H1 (cell line): ENCODE measurements at regions not wholly inside any gene's neighbourhood (a gene's known extent, or its start where the extent isn't known, plus 50 kb on each side); places are given as distances from the start of the nearest gene placed in this dataset.

Experiments
- CTCF ChIA-PET: fragments of 300-600 bp; sonication (Branson Sonifier 250); formaldehyde crosslinking; loops from one replicate; lab custom pipeline; 2021; ENCODE audit not compliant: partially characterized antibody; lab: Charles Lee
- POLR2A ChIA-PET: fragments of 300-600 bp; sonication (Branson Sonifier 250); formaldehyde crosslinking; loops from one replicate; lab custom pipeline; 2021; ENCODE audit warnings: inconsistent platforms; ENCODE audit not compliant: partially characterized antibody; lab: Charles Lee
- DNase-seq, 2 experiments: peaks; one replicate each; pipeline versions ENCODE4 v3.0.0 to v3.0.0-alpha.2; 2010 to 2022; ENCODE audit warnings: low spot score in 2 of 2, low read depth in 1 of 2, mixed read lengths in 1 of 2
- FAIRE-seq: peaks from 2 replicates; lab custom pipeline; 2011; peaks lifted over from hg19 to GRCh38; lab: Jason Lieb, UNC
- H2AFZ ChIP-seq: 2 replicates; pipeline ENCODE4 v1.8.1; 2012; ENCODE audit warnings: low read length, inconsistent platforms
- H2AK5ac ChIP-seq: 2 replicates; pipeline ENCODE4 v1.6.1; 2013; ENCODE audit warnings: low read depth, low read length
- H2BK120ac ChIP-seq: replicated peaks from 2 replicates; pipeline ENCODE3; 2013; ENCODE audit warnings: low read depth, low read length, inconsistent platforms
- H2BK12ac ChIP-seq: 2 replicates; pipeline ENCODE4 v1.6.1; 2013; ENCODE audit warnings: low read depth, low read length
- H2BK15ac ChIP-seq: 2 replicates; pipeline ENCODE4 v1.6.1; 2013; ENCODE audit warnings: low read length
- H2BK20ac ChIP-seq: 2 replicates; pipeline ENCODE4 v1.6.1; 2013; ENCODE audit warnings: low read length
- H2BK5ac ChIP-seq: 2 replicates; pipeline ENCODE4 v1.6.1; 2013; ENCODE audit warnings: low read depth, low read length
- H3K14ac ChIP-seq: 2 replicates; pipeline ENCODE4 v1.6.1; 2013; ENCODE audit warnings: inconsistent platforms; ENCODE audit not compliant: insufficient read length
- H3K18ac ChIP-seq: 2 replicates; pipeline ENCODE4 v1.6.1; 2013; ENCODE audit warnings: low read length; ENCODE audit errors: extremely low read depth
- H3K23ac ChIP-seq: 2 replicates; pipeline ENCODE4 v1.6.1; 2013; ENCODE audit warnings: inconsistent platforms; ENCODE audit not compliant: insufficient read length
- H3K23me2 ChIP-seq: 2 replicates; pipeline ENCODE4 v1.6.1; 2013; ENCODE audit warnings: low read depth, low read length
- H3K27ac ChIP-seq: 2 replicates; pipeline ENCODE4 v1.6.1; 2011; ENCODE audit warnings: low read depth, low read length, inconsistent platforms
- H3K27me3 ChIP-seq, 4 experiments: replicated peaks in 1 of 4; 1 replicate in 1 of 4; 2 replicates in 3 of 4; pipeline versions ENCODE4 v1.6.1 to v1.8.1; 2011 to 2013; ENCODE audit warnings: low read length in 3 of 4, mild to moderate bottlenecking in 3 of 4, inconsistent platforms in 2 of 4, mixed read lengths in 2 of 4, moderate library complexity in 1 of 4; ENCODE audit not compliant: control insufficient read depth in 3 of 4, insufficient read depth in 3 of 4; ENCODE audit errors: extremely low read depth in 1 of 4
- H3K36me3 ChIP-seq, 4 experiments: 2 replicates each; pipeline versions ENCODE4 v1.6.1 to v1.8.1; 2011 to 2013; ENCODE audit warnings: mild to moderate bottlenecking in 4 of 4, low read length in 3 of 4, moderate library complexity in 2 of 4, control low read depth in 1 of 4, inconsistent platforms in 1 of 4; ENCODE audit not compliant: insufficient read depth in 4 of 4, control insufficient read depth in 2 of 4
- H3K4ac ChIP-seq: replicated peaks from 2 replicates; pipeline ENCODE3; 2013; ENCODE audit warnings: low read length, low read depth, mixed read lengths, inconsistent platforms; ENCODE audit not compliant: insufficient read length
- H3K4me1 ChIP-seq, 4 experiments: replicated peaks in 1 of 4; 1 replicate in 1 of 4; 2 replicates in 3 of 4; pipeline versions ENCODE4 v1.6.1 to v1.8.1; 2011 to 2013; ENCODE audit warnings: low read length in 3 of 4, inconsistent platforms in 2 of 4, mixed read lengths in 1 of 4; ENCODE audit not compliant: insufficient read depth in 4 of 4, control insufficient read depth in 3 of 4
- H3K4me2 ChIP-seq, 2 experiments: 2 replicates each; pipeline versions ENCODE4 v1.6.1 to v1.8.1; 2011 to 2013; ENCODE audit warnings: low read depth in 2 of 2, low read length in 2 of 2, control low read depth in 1 of 2, inconsistent platforms in 1 of 2, mild to moderate bottlenecking in 1 of 2; ENCODE audit not compliant: insufficient read depth in 1 of 2
- H3K4me3 ChIP-seq, 4 experiments: fragments of 200-600, 300-600 bp in 1 of 4; sonication (generic), shearing (Covaris generic), sonication (Bioruptor Twin) in 1 of 4; 2 replicates each; pipeline versions ENCODE4 v1.5.1 to v1.8.1; 2011 to 2016; ENCODE audit warnings: low read length in 4 of 4, low read depth in 3 of 4, control low read depth in 2 of 4, inconsistent platforms in 2 of 4, mild to moderate bottlenecking in 2 of 4, mixed read lengths in 1 of 4, moderate library complexity in 1 of 4; ENCODE audit not compliant: insufficient read depth in 2 of 4; ENCODE audit errors: extremely low read depth in 1 of 4
- H3K56ac ChIP-seq: replicated peaks from 2 replicates; pipeline ENCODE3; 2013; ENCODE audit warnings: low read depth, mild to moderate bottlenecking, mixed read lengths, low read length, inconsistent platforms; ENCODE audit not compliant: insufficient read length
- H3K79me1 ChIP-seq: 2 replicates; pipeline ENCODE4 v1.6.1; 2013; ENCODE audit warnings: low read depth, low read length, control low read depth
- H3K79me2 ChIP-seq, 2 experiments: 2 replicates each; pipeline versions ENCODE4 v1.6.1 to v1.8.1; 2012 to 2013; ENCODE audit warnings: low read length in 2 of 2, mild to moderate bottlenecking in 2 of 2, inconsistent platforms in 1 of 2; ENCODE audit not compliant: insufficient read depth in 2 of 2, control insufficient read depth in 1 of 2
- H3K9ac ChIP-seq, 4 experiments: replicated peaks in 1 of 4; 1 replicate in 1 of 4; 2 replicates in 3 of 4; pipeline versions ENCODE4 v1.6.1 to v1.8.1; 2011 to 2013; ENCODE audit warnings: low read depth in 3 of 4, low read length in 3 of 4, control low read depth in 2 of 4, mild to moderate bottlenecking in 2 of 4, moderate library complexity in 2 of 4, inconsistent platforms in 1 of 4; ENCODE audit errors: extremely low read depth in 1 of 4
- H3K9me3 ChIP-seq, 2 experiments: 2 replicates each; pipeline versions ENCODE4 v1.6.1 to v1.8.1; 2012 to 2013; ENCODE audit warnings: mild to moderate bottlenecking in 2 of 2, moderate library complexity in 2 of 2, control low read depth in 1 of 2, inconsistent platforms in 1 of 2, low read depth in 1 of 2, low read length in 1 of 2, mixed read lengths in 1 of 2; ENCODE audit not compliant: insufficient read depth in 2 of 2
- H4K20me1 ChIP-seq, 2 experiments: replicated peaks in 1 of 2; 2 replicates each; pipeline versions ENCODE3 to v1.8.1; 2011 to 2013; ENCODE audit warnings: inconsistent platforms in 2 of 2, low read length in 2 of 2, mild to moderate bottlenecking in 1 of 2; ENCODE audit not compliant: insufficient read depth in 2 of 2, control insufficient read depth in 1 of 2
- H4K5ac ChIP-seq: 2 replicates; pipeline ENCODE4 v1.6.1; 2013; ENCODE audit warnings: low read length, low read depth, mixed read lengths, inconsistent platforms; ENCODE audit not compliant: insufficient read length
- H4K8ac ChIP-seq: 2 replicates; pipeline ENCODE4 v1.8.0; 2013; ENCODE audit warnings: mild to moderate bottlenecking, moderate library complexity, low read length, inconsistent platforms; ENCODE audit not compliant: insufficient read depth; ENCODE audit errors: extremely low read depth
- H4K91ac ChIP-seq: replicated peaks from 2 replicates; pipeline ENCODE3; 2013; ENCODE audit warnings: low read length, mixed read lengths, inconsistent platforms; ENCODE audit not compliant: insufficient read length
- ATF3 ChIP-seq: IDR thresholded peaks from 2 replicates; pipeline ENCODE4 v1.6.1; 2011; ENCODE audit warnings: low read depth, mild to moderate bottlenecking, low read length; ENCODE audit not compliant: insufficient read depth
- BACH1 ChIP-seq: IDR thresholded peaks from 2 replicates; pipeline ENCODE4 v1.6.1; 2012; ENCODE audit warnings: low read length, improper control_type of control experiment
- EGR1 ChIP-seq: IDR thresholded peaks from 2 replicates; pipeline ENCODE4 v1.6.1; 2011; ENCODE audit warnings: low read depth, low read length, borderline replicate concordance
- HDAC2 ChIP-seq, 2 experiments: fragments of 300-600 bp in 1 of 2; sonication (generic) in 1 of 2; IDR thresholded peaks; 2 replicates each; pipeline ENCODE4 v1.6.1; 2011 to 2012; ENCODE audit warnings: low read depth in 2 of 2, low read length in 2 of 2, mild to moderate bottlenecking in 2 of 2, moderate library complexity in 2 of 2, borderline replicate concordance in 1 of 2, inconsistent platforms in 1 of 2
- JUN ChIP-seq: IDR thresholded peaks from 2 replicates; pipeline ENCODE4 v1.6.1; 2011; ENCODE audit warnings: low read depth, mild to moderate bottlenecking, improper control_type of control experiment, low read length
- RFX5 ChIP-seq: IDR thresholded peaks from 2 replicates; pipeline ENCODE4 v1.6.1; 2011; ENCODE audit warnings: low read depth, low read length, improper control_type of control experiment, borderline replicate concordance
- RXRA ChIP-seq: IDR thresholded peaks from 2 replicates; pipeline ENCODE4 v1.6.1; 2011; ENCODE audit warnings: low read depth, mild to moderate bottlenecking, low read length, moderate library complexity; ENCODE audit not compliant: insufficient read depth
- SAP30 ChIP-seq: fragments of 300-600 bp; sonication (generic); IDR thresholded peaks from 2 replicates; pipeline ENCODE4 v1.7.1; 2012; ENCODE audit warnings: low read length, moderate library complexity, mild to moderate bottlenecking, inconsistent platforms; ENCODE audit not compliant: insufficient read depth, insufficient replicate concordance
- SUZ12 ChIP-seq: fragments of 200-600 bp; sonication (generic); IDR thresholded peaks from 2 replicates; pipeline ENCODE4 v1.6.1; 2012; ENCODE audit warnings: mild to moderate bottlenecking, inconsistent platforms, low read length, moderate library complexity, mixed read lengths
- TEAD4 ChIP-seq: IDR thresholded peaks from 2 replicates; pipeline ENCODE4 v1.6.1; 2012; ENCODE audit warnings: low read depth, low read length, inconsistent platforms, mixed read lengths
- WGBS, 2 experiments: shearing (Covaris generic) in 1 of 2; methylation state at CpG; one replicate each; pipeline versions ENCODE4 v1.1.6 to v1.1.7; 2013 to 2015; ENCODE audit warnings: low lambda C conversion rate in 2 of 2, mixed read lengths in 2 of 2, inconsistent platforms in 1 of 2, low coverage in 1 of 2, missing lambda C conversion rate in 1 of 2; ENCODE audit not compliant: insufficient replicate concordance in 2 of 2, insufficient coverage in 1 of 2, insufficient read length in 1 of 2; ENCODE audit errors: extremely low coverage in 1 of 2, missing lambda C conversion rate in 1 of 2; 5-methylcytosine and 5-hydroxymethylcytosine counted together

DNA sequence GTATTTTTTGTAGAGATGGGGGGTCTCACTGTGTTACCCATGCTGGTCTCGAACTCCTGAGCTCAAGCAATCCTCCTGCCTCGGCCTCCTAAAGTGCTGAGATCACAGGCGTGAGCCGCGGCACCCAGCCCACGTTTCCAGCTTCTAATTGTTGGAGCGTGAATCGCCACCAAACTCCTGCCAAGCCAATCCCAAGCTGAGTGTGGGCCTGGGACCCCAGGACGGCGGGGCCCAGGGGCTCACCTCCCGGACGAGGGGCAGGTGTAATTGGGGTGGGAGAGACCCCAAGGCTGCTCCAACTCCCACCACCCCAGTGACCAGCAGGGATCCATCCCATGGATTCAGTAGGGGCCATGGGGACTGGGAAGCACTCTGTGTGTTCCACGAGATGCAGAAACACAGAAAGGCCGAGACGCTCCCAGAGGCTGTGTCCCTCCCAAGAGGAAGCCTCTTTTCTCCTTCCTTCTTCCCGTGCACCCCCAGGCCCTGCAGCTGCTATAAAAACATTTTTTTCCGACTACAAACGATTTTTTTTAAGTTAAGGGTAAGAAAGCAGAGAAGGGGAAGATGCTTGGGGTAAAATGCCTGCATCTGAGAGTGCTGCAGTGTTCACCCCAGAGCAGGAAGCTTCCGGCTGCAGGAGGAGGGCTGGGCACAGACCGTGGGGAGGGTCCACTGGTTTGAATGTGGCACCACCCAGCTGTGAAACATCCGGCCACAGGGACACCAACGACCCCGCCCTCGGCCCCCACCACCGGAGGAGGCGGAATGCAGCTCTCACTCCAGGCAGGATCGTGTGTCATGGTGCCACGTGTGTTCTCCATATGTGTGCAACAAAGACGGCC is 76.5 kb downstream of the MICALL2 start:
- H2AK5ac ChIP-seq, result no peak overlapping the region
- peaks cover 7% of the 10 kb centered on the region; the same call in 1 of the 2 replicates for H3K23me2 ChIP-seq
- no peaks in the 10 kb centered on the region for H3K4me1 ChIP-seq
- no peak overlapping the region for H2BK15ac ChIP-seq
- POLR2A ChIA-PET, result interaction anchor here (0.5 to 1.3 kb wide), 3 partner anchors 21 to 185 kb away, joined by 3 read pairs; no protein-coding TSS in a partner anchor
- no peak overlapping the region for H2AFZ ChIP-seq
- H4K91ac ChIP-seq, result no peak overlapping the region
- no peaks in the 10 kb centered on the region for H3K36me3 ChIP-seq
- H4K8ac ChIP-seq, result no peak overlapping the region
- no peak overlapping the region for H2BK120ac ChIP-seq
- no peak overlapping the region for H3K23ac ChIP-seq
- no peaks in the 10 kb centered on the region for H3K79me2 ChIP-seq
- H3K27me3 ChIP-seq, result no peaks in the 10 kb centered on the region
- no peaks in the 10 kb centered on the region for H3K9me3 ChIP-seq
- H3K9ac ChIP-seq, result no peak overlapping the region
- H3K14ac ChIP-seq, result no peak overlapping the region
- no peak overlapping the region for H2BK20ac ChIP-seq
- H3K4ac ChIP-seq, result no peak overlapping the region
- no peak for DNase-seq
- no peak overlapping the region for H3K18ac ChIP-seq
- no peak overlapping the region for H3K56ac ChIP-seq
- H4K5ac ChIP-seq, result no peak overlapping the region
- no peak overlapping the region for H3K4me2 ChIP-seq
- CTCF ChIA-PET, result interaction anchor here (0.8 to 1.6 kb wide), 5 partner anchors 10 to 189 kb away, joined by 3 to 6 read pairs (median 3); no protein-coding TSS in a partner anchor
- no peak overlapping the region for H3K4me3 ChIP-seq
- no peak overlapping the region for H2BK5ac ChIP-seq
- no peak for FAIRE-seq
- 87% methylated on average over 27 of the region's 29 CpGs; no CpG with 5 or more reads in 1 of the 2 experiments for WGBS, 2 experiments
- H3K27ac ChIP-seq, result no peak overlapping the region
- no peaks in the 10 kb centered on the region for H3K79me1 ChIP-seq
- H4K20me1 ChIP-seq, result peaks cover 0 to 4% of the 10 kb centered on the region in 2 experiments
- no peak overlapping the region for H2BK12ac ChIP-seq
- no peak for TF ChIP-seq RXRA
- no peak for TF ChIP-seq ATF3
- no peak for TF ChIP-seq EGR1
- no peak for TF ChIP-seq HDAC2 (IDR thresholded peaks at IDR 0.05; ENCODE audit: borderline replicate concordance in 1 of 2, low read depth in 2 of 2, low read length in 2 of 2)
- TF ChIP-seq SUZ12, result no peak
- TF ChIP-seq BACH1, result no peak
- no peak for TF ChIP-seq TEAD4
- TF ChIP-seq RFX5, result no peak
- no peak for TF ChIP-seq SAP30
- TF ChIP-seq JUN, result no peak
